HUES48 (cell line): ENCODE measurements at regions not wholly inside any gene's neighbourhood (a gene's known extent, or its start where the extent isn't known, plus 50 kb on each side); places are given as distances from the start of the nearest gene placed in this dataset.
"Not testable (repeated sequence)": the region's sequence is repeated elsewhere in the genome, so short reads cannot be mapped to it uniquely, and the experiment has no call there.

Source experiments
- H3K27ac ChIP-seq: one replicate; pipeline ENCODE4 v1.7.0; 2013; ENCODE audit warnings: low read depth, low read length, inconsistent platforms
- H3K27me3 ChIP-seq: 2 replicates; pipeline ENCODE4 v1.6.1; 2013; ENCODE audit warnings: mild to moderate bottlenecking, low read length; ENCODE audit not compliant: control insufficient read depth, insufficient read depth
- H3K36me3 ChIP-seq: 2 replicates; pipeline ENCODE4 v1.6.1; 2013; ENCODE audit warnings: low read length; ENCODE audit not compliant: control insufficient read depth, insufficient read depth
- H3K4me1 ChIP-seq: 2 replicates; pipeline ENCODE4 v1.6.1; 2013; ENCODE audit warnings: mild to moderate bottlenecking, low read length; ENCODE audit not compliant: control insufficient read depth, insufficient read depth
- H3K4me3 ChIP-seq: 2 replicates; pipeline ENCODE4 v1.5.1; 2013; ENCODE audit warnings: mild to moderate bottlenecking, low read depth, low read length
- H3K9ac ChIP-seq: 2 replicates; pipeline ENCODE4 v1.6.1; 2013; ENCODE audit warnings: mild to moderate bottlenecking, low read depth, low read length, moderate library complexity
- H3K9me3 ChIP-seq: 2 replicates; pipeline ENCODE4 v1.6.1; 2013; ENCODE audit warnings: low read length; ENCODE audit not compliant: control insufficient read depth, insufficient read depth

GRCh38 chr6:75031102-75031501 lies 174.8 kb downstream of the COL12A1 start:
- not testable (repeated sequence) for H3K27ac ChIP-seq, H3K27me3 ChIP-seq, H3K4me3 ChIP-seq, H3K36me3 ChIP-seq, H3K9ac ChIP-seq, H3K4me1 ChIP-seq, H3K9me3 ChIP-seq

GRCh38 chr6:75029333-75029732 lies 176.5 kb downstream of the COL12A1 start:
- no peak overlapping the region for H3K9ac ChIP-seq
- H3K4me3 ChIP-seq, result no peak overlapping the region
- H3K27me3 ChIP-seq, result no peaks in the 10 kb centered on the region
- H3K36me3 ChIP-seq, result no peaks in the 10 kb centered on the region
- H3K27ac ChIP-seq, result no peak overlapping the region
- H3K4me1 ChIP-seq, result no peaks in the 10 kb centered on the region
- H3K9me3 ChIP-seq, result no peaks in the 10 kb centered on the region

DNA sequence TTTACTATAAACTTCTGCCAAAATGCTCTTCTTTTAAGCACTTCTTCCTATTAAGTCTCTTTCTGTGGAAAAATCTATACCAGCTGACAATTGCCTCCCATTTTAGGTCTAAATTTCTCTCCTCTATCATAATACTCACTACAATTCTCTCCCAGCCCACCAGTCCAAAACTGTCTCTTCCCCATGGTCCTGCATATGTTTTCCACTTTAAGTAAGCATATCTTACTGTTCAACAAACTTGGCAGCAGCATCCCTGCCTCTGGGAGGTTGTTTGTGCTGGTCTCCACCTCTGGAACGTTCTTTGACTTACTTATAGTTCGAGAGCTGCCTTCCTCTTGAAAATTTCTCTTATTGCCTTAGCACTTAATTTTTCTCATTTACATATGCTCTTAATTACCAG lies 180.5 kb downstream of the COL12A1 start:
- Histone ChIP-seq H3K36me3 (no peaks in the 10 kb centered on the region), H3K4me3 (no peak overlapping the region), H3K27me3 (no peaks in the 10 kb centered on the region), H3K9ac (no peak overlapping the region), H3K4me1 (no peaks in the 10 kb centered on the region), H3K27ac (no peak overlapping the region), H3K9me3 (no peaks in the 10 kb centered on the region)

DNA sequence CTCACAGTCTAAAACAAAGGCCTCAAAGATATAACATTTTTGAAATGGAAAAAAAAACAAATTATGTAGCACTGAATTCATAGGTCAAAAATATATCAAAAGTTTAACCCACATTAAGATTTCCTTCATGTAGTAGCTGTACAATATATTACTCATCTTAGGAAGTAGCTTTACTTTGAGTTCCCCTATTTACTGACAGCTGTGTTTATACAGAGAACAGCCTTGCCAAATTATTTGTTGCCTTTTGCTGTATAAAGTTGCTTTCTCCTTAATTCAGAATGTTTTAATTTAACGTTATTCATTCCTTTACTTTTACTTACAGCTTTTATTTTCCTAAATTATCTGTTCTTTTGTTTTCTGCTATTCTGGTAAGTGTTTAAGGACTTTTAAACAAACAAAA lies 181.0 kb downstream of the COL12A1 start:
- no peak overlapping the region for H3K4me3 ChIP-seq
- H3K36me3 ChIP-seq, result no peaks in the 10 kb centered on the region
- no peaks in the 10 kb centered on the region for H3K4me1 ChIP-seq
- H3K9ac ChIP-seq, result no peak overlapping the region
- H3K9me3 ChIP-seq, result no peaks in the 10 kb centered on the region
- H3K27ac ChIP-seq, result no peak overlapping the region
- H3K27me3 ChIP-seq, result no peaks in the 10 kb centered on the region

DNA sequence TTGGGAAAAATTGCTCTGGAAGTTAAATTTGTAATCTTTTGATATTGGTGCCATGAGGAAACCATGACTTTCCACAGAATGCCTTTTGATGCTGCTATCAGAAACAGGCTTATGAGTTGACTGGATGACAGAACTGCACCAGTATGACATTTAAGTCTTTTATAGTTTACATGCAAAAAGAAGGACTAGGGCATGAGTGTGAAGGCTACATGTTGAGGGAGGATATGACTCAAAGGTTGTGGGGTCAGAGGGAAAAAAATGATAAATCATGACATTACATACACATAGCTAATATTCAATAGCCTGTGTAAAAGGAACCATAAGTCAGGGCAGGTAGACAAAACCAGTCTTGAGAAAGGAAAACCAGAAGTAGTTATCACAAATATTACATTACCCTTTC lies 182.2 kb downstream of the COL12A1 start:
- Histone ChIP-seq H3K36me3 (no peaks in the 10 kb centered on the region), H3K27ac (no peak overlapping the region), H3K4me3 (no peak overlapping the region), H3K9ac (no peak overlapping the region), H3K9me3 (no peaks in the 10 kb centered on the region), H3K27me3 (no peaks in the 10 kb centered on the region), H3K4me1 (no peaks in the 10 kb centered on the region)

DNA sequence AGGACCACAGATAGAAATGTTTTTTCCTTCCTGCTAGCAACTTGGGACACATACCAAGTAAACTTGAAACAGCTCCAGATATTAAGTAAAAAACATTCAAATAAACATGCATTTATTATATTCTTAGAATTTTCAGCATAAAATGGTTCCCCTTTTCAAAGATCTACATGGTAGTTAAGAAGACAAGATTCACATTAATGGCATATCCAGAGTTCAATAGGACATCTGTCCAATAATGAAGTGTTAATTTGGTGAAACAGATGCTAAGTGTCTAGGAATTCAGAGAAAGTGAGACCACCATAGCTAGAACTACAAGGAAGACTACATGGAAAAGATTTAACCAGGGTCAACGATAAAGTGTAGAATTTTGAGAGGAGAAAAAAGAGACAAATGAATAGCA lies 184.9 kb downstream of the COL12A1 start:
- Histone ChIP-seq H3K27me3 (no peaks in the 10 kb centered on the region), H3K27ac (no peak overlapping the region), H3K36me3 (no peaks in the 10 kb centered on the region), H3K9ac (no peak overlapping the region), H3K4me1 (no peaks in the 10 kb centered on the region), H3K4me3 (no peak overlapping the region), H3K9me3 (no peaks in the 10 kb centered on the region)

GRCh38 chr6:75020376-75020775 lies 185.5 kb downstream of the COL12A1 start:
- H3K27ac ChIP-seq, result no peak overlapping the region
- no peaks in the 10 kb centered on the region for H3K4me1 ChIP-seq
- no peaks in the 10 kb centered on the region for H3K9me3 ChIP-seq
- no peaks in the 10 kb centered on the region for H3K36me3 ChIP-seq
- H3K9ac ChIP-seq, result no peak overlapping the region
- no peak overlapping the region for H3K4me3 ChIP-seq
- H3K27me3 ChIP-seq, result no peaks in the 10 kb centered on the region

DNA sequence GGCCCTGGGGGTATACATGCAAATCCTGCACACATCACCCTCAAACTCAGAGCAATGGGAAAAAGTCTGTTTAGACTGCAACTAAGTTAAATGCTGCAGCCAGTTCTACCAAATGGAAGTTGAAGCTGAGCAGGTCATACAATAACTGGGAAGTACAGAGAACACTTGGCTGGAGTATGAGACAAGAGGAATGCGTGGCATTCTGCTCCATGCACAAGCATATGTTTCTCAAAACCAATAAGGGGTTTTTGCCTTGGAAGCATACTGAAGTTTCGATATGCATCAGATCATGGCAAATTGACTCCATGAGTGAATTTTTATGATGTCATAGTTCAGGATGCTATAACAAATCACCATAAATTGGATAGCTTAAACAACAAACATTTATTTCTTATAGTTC lies 193.8 kb downstream of the COL12A1 start:
- Histone ChIP-seq H3K4me1 (no peaks in the 10 kb centered on the region), H3K9me3 (no peaks in the 10 kb centered on the region)

DNA sequence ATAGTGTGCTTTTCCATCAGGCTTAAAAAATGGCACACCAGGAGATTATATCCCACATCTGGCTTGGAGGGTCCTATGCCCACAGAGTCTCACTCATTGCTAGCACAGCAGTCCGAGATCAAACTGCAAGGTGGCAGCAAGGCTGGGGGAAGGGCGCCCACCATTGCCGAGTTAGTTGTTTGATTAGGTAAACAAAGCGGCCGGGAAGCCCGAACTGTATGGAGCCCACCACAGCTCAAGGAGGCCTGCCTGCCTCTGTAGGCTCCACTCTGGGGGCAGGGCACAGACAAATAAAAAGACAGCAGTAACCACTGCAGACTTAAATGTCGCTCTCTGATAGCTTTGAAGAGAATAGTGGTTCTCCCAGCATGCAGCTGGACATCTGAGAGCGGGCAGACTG lies 201.9 kb downstream of the COL12A1 start:
- not testable (repeated sequence) for H3K27ac ChIP-seq, H3K9ac ChIP-seq, H3K9me3 ChIP-seq, H3K36me3 ChIP-seq, H3K27me3 ChIP-seq, H3K4me1 ChIP-seq, H3K4me3 ChIP-seq

More for the DNA sequence above, 193.8 kb downstream of the COL12A1 start:
- Histone ChIP-seq H3K27ac (no peak overlapping the region), H3K9ac (no peak overlapping the region), H3K36me3 (no peaks in the 10 kb centered on the region), H3K4me3 (no peak overlapping the region), H3K27me3 (no peaks in the 10 kb centered on the region)

DNA sequence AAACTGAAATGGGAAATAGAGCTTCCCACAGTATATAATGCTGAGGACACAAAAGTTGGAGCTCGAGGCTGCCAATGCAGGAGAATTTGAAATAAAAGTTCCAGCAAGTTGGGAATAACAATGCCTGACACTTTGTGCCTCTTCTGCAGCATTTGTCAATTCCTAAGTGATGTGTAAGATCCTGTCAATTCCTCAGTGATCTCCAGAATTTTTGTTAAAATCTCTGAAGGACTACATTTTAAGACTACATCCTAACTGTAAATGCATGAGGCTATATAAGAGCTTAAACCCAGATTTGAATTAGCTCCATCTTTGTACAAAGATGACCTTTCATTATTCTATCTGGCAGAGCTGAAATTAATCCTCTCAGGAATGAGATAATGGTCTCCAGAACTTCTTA lies 208.2 kb downstream of the COL12A1 start:
- H3K36me3 ChIP-seq, result no peaks in the 10 kb centered on the region
- no peaks in the 10 kb centered on the region for H3K9me3 ChIP-seq
- H3K9ac ChIP-seq, result no peak overlapping the region
- peaks cover 15% of the 10 kb centered on the region for H3K4me1 ChIP-seq
- H3K27ac ChIP-seq, result no peak overlapping the region
- H3K27me3 ChIP-seq, result no peaks in the 10 kb centered on the region
- H3K4me3 ChIP-seq, result no peak overlapping the region

DNA sequence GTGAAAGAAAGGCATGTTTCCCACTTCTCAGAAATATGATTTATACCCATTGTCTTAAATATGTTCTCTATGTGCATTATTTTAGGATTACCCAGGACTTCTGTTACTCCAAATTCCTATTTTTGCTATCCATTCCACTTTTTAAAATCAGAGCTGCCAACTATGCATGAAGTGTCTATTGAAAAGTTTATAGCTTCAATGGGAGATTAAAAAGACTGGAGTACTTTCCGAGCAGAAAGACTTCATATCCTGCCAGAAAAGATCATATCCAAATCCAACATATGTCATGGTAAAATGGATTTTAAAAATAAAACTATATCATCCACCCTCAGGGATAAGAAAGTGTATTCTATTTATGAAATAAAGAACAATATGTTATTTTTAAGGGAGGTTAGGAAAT lies 212.7 kb downstream of the COL12A1 start:
- H3K9me3 ChIP-seq, result no peaks in the 10 kb centered on the region
- H3K4me3 ChIP-seq, result no peak overlapping the region
- H3K4me1 ChIP-seq, result peaks cover 20% of the 10 kb centered on the region
- H3K27ac ChIP-seq, result no peak overlapping the region
- H3K9ac ChIP-seq, result no peak overlapping the region
- no peaks in the 10 kb centered on the region for H3K36me3 ChIP-seq
- H3K27me3 ChIP-seq, result no peaks in the 10 kb centered on the region
